ENCODE measurements at regions not wholly inside any gene's neighbourhood (a gene's known extent, or its start where the extent isn't known, plus 50 kb on each side); places are given as distances from the start of the nearest gene placed in this dataset.

DNA sequence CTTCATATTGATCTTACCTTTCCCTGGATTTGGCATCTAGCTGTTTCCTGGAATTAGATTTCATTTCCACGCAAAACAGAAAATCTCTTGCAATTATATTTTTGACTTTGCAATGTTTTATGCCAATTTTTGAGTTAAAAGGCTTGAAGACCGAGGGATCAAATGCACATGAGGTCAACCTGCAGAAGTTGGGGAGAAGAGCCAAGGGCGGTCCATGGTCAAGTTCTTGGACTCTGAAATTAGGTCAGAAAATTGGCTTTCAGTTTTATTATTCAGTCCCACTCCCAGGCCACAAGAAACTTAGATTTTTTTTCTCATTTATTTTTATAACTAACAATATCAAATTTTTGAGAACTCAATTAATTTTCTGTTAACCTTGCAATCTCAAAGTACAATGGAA lies 499.1 kb upstream of the USP24 start:
- H3K27ac ChIP-seq: no peak overlapping the region
- no peaks in the 10 kb centered on the region for H3K36me3 ChIP-seq
- DNase-seq: no peak
- TF ChIP-seq POLR2A (IDR thresholded peaks at IDR 0.05) (no peak), POLR2AphosphoS5 (IDR thresholded peaks at IDR 0.05) (no peak)
- TF ChIP-seq, protein P1, sequence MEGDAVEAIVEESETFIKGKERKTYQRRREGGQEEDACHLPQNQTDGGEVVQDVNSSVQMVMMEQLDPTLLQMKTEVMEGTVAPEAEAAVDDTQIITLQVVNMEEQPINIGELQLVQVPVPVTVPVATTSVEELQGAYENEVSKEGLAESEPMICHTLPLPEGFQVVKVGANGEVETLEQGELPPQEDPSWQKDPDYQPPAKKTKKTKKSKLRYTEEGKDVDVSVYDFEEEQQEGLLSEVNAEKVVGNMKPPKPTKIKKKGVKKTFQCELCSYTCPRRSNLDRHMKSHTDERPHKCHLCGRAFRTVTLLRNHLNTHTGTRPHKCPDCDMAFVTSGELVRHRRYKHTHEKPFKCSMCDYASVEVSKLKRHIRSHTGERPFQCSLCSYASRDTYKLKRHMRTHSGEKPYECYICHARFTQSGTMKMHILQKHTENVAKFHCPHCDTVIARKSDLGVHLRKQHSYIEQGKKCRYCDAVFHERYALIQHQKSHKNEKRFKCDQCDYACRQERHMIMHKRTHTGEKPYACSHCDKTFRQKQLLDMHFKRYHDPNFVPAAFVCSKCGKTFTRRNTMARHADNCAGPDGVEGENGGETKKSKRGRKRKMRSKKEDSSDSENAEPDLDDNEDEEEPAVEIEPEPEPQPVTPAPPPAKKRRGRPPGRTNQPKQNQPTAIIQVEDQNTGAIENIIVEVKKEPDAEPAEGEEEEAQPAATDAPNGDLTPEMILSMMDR (IDR thresholded peaks at IDR 0.05 in 8 of 11, conservative IDR thresholded peaks at IDR 0.05 in 3 of 11): no peak
- intact Hi-C loops (cut with DNase I; ENCODE audit: low total_unique reads): no loop called here
- no peaks in the 10 kb centered on the region for H3K9me3 ChIP-seq
- no peak overlapping the region for H3K4me3 ChIP-seq
- H3K27me3 ChIP-seq (replicated peaks in 1 of 7): peaks cover 0 to 7% (median 0%) of the 10 kb centered on the region in 7 donors
- 70 to 80% (median 77%) methylated on average over 3 of the region's 3 CpGs for WGBS, 5 donors
- peaks cover 0 to 6% (median 0%) of the 10 kb centered on the region in 6 donors for H3K4me1 ChIP-seq

DNA sequence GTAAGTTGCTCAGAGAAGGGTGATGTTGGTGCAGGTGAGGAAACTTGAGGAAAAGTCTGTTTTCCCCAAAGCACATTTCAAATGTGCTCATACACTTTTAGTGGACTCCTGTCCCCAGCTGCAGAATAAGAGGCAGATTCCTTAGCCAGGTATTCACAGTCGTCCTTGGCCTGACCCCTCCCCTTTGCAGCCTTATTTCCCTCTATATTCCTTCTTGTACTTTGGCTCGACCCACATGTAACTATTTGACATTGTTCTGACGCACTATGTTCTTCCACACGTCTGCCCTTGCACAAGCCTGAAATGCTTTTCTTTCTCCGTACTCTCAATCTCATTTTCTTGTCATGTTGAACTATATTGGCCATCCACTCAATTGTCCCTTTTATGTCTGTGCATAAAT lies 498.4 kb upstream of the USP24 start:
- WGBS, 5 donors: 82 to 93% (median 86%) methylated on average over 5 of the region's 5 CpGs
- no peak for DNase-seq
- intact Hi-C loops (cut with DNase I; ENCODE audit: low total_unique reads): no loop called here
- no peaks in the 10 kb centered on the region for H3K36me3 ChIP-seq
- H3K27me3 ChIP-seq (replicated peaks in 1 of 7): peaks cover 0 to 7% (median 0%) of the 10 kb centered on the region in 7 donors
- no peaks in the 10 kb centered on the region for H3K9me3 ChIP-seq
- TF ChIP-seq, protein P1 (IDR thresholded peaks at IDR 0.05 in 8 of 11, conservative IDR thresholded peaks at IDR 0.05 in 3 of 11): no peak
- no peak for TF ChIP-seq POLR2AphosphoS5 (IDR thresholded peaks at IDR 0.05)
- no peak for TF ChIP-seq POLR2A (IDR thresholded peaks at IDR 0.05)
- peaks cover 0 to 3% (median 0%) of the 10 kb centered on the region in 6 donors for H3K4me1 ChIP-seq
- H3K27ac ChIP-seq: no peak overlapping the region
- H3K4me3 ChIP-seq: no peak overlapping the region

DNA sequence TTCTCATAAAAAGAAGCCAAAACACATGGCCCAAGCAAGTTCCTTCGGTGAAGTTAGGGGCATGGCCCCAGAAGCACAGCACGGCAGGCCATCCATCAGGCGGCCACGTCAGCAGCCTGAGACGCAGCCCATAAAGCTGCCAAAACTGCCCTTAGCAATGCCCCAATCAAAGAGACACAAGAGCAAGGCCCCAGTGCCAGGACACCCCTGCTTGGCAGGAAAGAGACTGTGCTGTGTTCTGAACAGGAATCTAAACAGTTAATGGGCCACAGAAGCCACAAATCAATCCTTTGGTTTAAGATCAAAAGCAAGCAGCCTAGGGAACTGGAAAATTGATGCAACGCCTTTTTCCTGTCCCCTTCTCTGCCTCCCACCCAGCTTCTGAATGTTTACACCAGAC lies 497.0 kb upstream of the USP24 start:
- Histone ChIP-seq H3K27me3 (replicated peaks in 1 of 7) (peaks cover 0 to 7% (median 0%) of the 10 kb centered on the region in 7 donors), H3K9me3 (no peaks in the 10 kb centered on the region), H3K4me3 (no peak overlapping the region), H3K27ac (no peak overlapping the region), H3K36me3 (no peaks in the 10 kb centered on the region), H3K4me1 (no peaks in the 10 kb centered on the region)
- intact Hi-C loops (cut with DNase I; ENCODE audit: low total_unique reads): no loop called here
- WGBS, 5 donors: 74 to 81% (median 77%) methylated on average over 6 of the region's 6 CpGs
- DNase-seq: no peak
- no peak for TF ChIP-seq POLR2AphosphoS5 (IDR thresholded peaks at IDR 0.05)

DNA sequence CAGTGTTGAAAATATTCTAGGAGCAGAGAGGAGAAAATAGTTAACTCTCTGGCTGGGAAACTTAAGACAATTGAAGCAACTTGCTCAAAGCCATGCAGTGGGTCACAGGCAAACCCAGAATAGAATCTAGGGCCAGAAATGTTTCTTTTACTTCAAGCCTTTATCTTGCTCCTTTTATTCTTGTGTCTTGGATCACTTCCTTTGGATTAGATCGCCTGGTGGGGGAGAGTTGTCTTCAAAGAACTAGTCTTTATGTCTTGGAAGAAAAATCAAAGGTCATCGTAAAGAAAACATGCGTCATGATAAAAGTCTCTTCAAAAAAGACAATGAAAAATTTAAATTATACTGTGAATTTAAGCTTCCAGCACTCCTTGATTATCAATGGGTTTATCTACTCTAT lies 493.6 kb upstream of the USP24 start:
- H3K27me3 ChIP-seq (replicated peaks in 1 of 7): peaks cover 0 to 21% (median 0%) of the 10 kb centered on the region in 7 donors
- H3K4me3 ChIP-seq: no peak overlapping the region
- H3K4me1 ChIP-seq: no peaks in the 10 kb centered on the region
- DNase-seq: no peak
- H3K27ac ChIP-seq: no peak overlapping the region
- 79 to 88% (median 83%) methylated on average over 3 of the region's 3 CpGs for WGBS, 5 donors
- intact Hi-C loops (cut with DNase I; ENCODE audit: low total_unique reads): no loop called here
- no peak for TF ChIP-seq POLR2A (IDR thresholded peaks at IDR 0.05)
- no peaks in the 10 kb centered on the region for H3K9me3 ChIP-seq
- no peaks in the 10 kb centered on the region for H3K36me3 ChIP-seq

DNA sequence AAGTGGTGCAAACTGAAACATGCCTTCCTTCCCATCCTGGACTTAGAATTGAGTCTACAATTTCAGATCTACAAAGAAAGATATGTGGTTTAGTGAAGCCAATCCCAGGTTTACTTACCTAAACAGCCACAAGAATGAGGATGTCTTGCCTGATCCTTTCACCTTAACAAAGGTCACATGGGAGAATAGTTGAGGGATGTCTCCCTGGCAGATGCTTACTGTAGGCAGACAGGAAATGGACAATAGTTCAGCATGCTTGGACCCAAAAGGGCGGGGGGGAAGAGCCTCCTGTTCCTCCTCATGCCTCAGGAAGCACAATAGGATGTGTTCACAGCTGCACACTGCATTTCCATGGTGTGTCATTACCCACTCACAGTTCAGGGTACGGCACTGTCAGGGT lies 492.7 kb upstream of the USP24 start:
- H3K9me3 ChIP-seq: no peaks in the 10 kb centered on the region
- H3K27ac ChIP-seq: no peak overlapping the region
- peaks cover 0 to 17% (median 0%) of the 10 kb centered on the region in 7 donors for H3K27me3 ChIP-seq (replicated peaks in 1 of 7)
- H3K4me3 ChIP-seq: no peak overlapping the region
- H3K4me1 ChIP-seq: no peaks in the 10 kb centered on the region
- no peak for TF ChIP-seq POLR2A (IDR thresholded peaks at IDR 0.05)
- intact Hi-C loops (cut with DNase I; ENCODE audit: low total_unique reads): no loop called here
- 66 to 79% (median 72%) methylated on average over 2 of the region's 2 CpGs for WGBS, 5 donors
- DNase-seq: no peak
- no peaks in the 10 kb centered on the region for H3K36me3 ChIP-seq

DNA sequence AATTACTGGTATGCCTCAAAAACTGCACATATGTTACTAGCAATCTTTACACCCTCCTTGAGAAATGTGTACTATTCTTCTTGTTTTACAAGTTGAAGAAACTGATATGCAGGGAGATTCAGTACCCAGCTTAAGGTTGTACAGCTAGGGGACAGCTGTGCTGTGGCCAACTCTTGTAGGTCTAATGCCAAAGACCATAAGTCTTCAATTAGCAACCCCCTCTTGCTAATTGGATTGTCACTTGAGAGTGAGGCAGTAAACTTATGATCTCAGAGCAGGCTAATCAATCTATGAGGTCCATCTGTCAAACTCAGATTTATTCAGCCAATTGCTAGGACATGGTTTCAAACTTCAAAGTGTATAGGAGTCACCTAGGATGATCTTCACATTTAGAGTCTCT lies 492.0 kb upstream of the USP24 start:
- TF ChIP-seq POLR2A (IDR thresholded peaks at IDR 0.05) (no peak), POLR2AphosphoS5 (IDR thresholded peaks at IDR 0.05) (no peak)
- TF ChIP-seq, protein P1 (IDR thresholded peaks at IDR 0.05 in 8 of 11, conservative IDR thresholded peaks at IDR 0.05 in 3 of 11): no peak

More for the DNA sequence above, 492.0 kb upstream of the USP24 start:
- no peak for DNase-seq
- no peaks in the 10 kb centered on the region for H3K9me3 ChIP-seq
- no peaks in the 10 kb centered on the region for H3K36me3 ChIP-seq
- H3K4me3 ChIP-seq: no peak overlapping the region
- H3K27me3 ChIP-seq (replicated peaks in 1 of 7): peaks cover 0 to 17% (median 0%) of the 10 kb centered on the region in 7 donors
- intact Hi-C loops (cut with DNase I; ENCODE audit: low total_unique reads): no loop called here
- no peaks in the 10 kb centered on the region for H3K4me1 ChIP-seq
- H3K27ac ChIP-seq: no peak overlapping the region
